Tibial artery (tissue), 4 donors: ENCODE measurements at regions not wholly inside any gene's neighbourhood (a gene's known extent, or its start where the extent isn't known, plus 50 kb on each side); places are given as distances from the start of the nearest gene placed in this dataset.

Experiments
- DNase-seq, 2 donors: peaks; one replicate each; pipeline ENCODE4 v3.0.0-alpha.2; 2019
- H3K27ac ChIP-seq, 2 donors: fragments of 200-600 bp; sonication (generic) in 1 of 2; 1 replicate in 1 of 2; 2 replicates in 1 of 2; pipeline ENCODE4 v1.5.1; 2018 to 2019; ENCODE audit warnings: mild to moderate bottlenecking in 1 of 2
- H3K27me3 ChIP-seq, 2 donors: fragments of 200-600 bp; sonication (generic) in 1 of 2; one replicate each; pipeline versions ENCODE4 v1.5.1 to v1.6.0; 2016 to 2019
- H3K36me3 ChIP-seq, 3 donors: fragments of 200-600 bp; sonication (generic) in 2 of 3; one replicate each; pipeline ENCODE4 v1.5.1; 2016 to 2019; ENCODE audit warnings: mild to moderate bottlenecking in 2 of 3
- H3K4me1 ChIP-seq, 4 donors: fragments of 200-600 bp; sonication (generic) in 2 of 4; 1 replicate in 3 of 4; 2 replicates in 1 of 4; pipeline ENCODE4 v1.5.1; 2016 to 2019
- H3K4me3 ChIP-seq, 2 donors: fragments of 200-600 bp; sonication (generic) in 1 of 2; 1 replicate in 1 of 2; 2 replicates in 1 of 2; pipeline ENCODE4 v1.5.1; 2018 to 2019; ENCODE audit warnings: mild to moderate bottlenecking in 2 of 2
- H3K9me3 ChIP-seq, 3 donors: fragments of 200-600 bp; sonication (generic) in 1 of 3; one replicate each; pipeline ENCODE4 v1.5.1; 2016 to 2019
- CTCF ChIP-seq, 2 experiments: fragments of 200-600 bp in 1 of 2; fragments of 450-650 bp in 1 of 2; IDR thresholded peaks; one replicate each; pipeline ENCODE4 v1.5.1; 2017 to 2019; ENCODE audit warnings: antibody characterized with exemption in 2 of 2, mild to moderate bottlenecking in 1 of 2, moderate library complexity in 1 of 2
- intact Hi-C: fragments of 100-400 bp; cut with DNase I; formaldehyde crosslinking; loops from one replicate; pipeline ENCODE4 v1.15.0; 2023; ENCODE audit warnings: low total_unique reads

DNA sequence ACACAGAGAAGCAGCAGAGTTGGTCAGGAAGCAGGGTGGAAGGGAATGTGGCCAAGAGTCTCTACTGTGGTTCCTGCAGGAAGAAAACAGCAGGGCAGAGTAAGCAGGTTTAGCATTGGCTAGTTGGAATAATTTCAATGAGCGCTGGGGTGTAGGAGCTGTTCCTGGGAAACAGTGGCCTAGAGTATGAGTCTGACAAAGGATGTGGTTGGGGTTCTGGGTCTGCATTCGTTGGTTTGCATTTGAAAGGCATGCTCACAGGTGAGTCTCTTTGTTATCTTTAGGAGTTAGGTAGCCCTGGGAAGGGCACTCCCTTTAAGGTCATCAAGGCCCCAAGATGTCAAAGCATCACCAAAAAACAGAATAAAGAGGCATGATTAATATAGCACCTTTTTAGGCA, 911.6 kb upstream of the SLC35B3 start:
- Histone ChIP-seq H3K9me3 (no peaks in the 10 kb centered on the region), H3K27ac (no peak overlapping the region), H3K4me3 (no peak overlapping the region), H3K27me3 (no peaks in the 10 kb centered on the region), H3K36me3 (no peaks in the 10 kb centered on the region), H3K4me1 (no peaks in the 10 kb centered on the region)
- intact Hi-C loops, result no loop called here
- no peak for TF ChIP-seq CTCF (IDR thresholded peaks at IDR 0.05)
- DNase-seq, result no peak

- Histone ChIP-seq H3K4me1 (no peaks in the 10 kb centered on the region), H3K36me3 (no peaks in the 10 kb centered on the region), H3K4me3 (no peak overlapping the region), H3K27ac (no peak overlapping the region), H3K9me3 (no peaks in the 10 kb centered on the region), H3K27me3 (no peaks in the 10 kb centered on the region)
- no peak for DNase-seq
- TF ChIP-seq CTCF (IDR thresholded peaks at IDR 0.05), result no peak
- intact Hi-C loops, result no loop called here
These were observed 900.1 kb upstream of the SLC35B3 start for GRCh38 chr6:9335431-9335830.

- no peaks in the 10 kb centered on the region for H3K4me1 ChIP-seq
- no peak overlapping the region for H3K27ac ChIP-seq
- H3K9me3 ChIP-seq, result no peaks in the 10 kb centered on the region
- TF ChIP-seq CTCF (IDR thresholded peaks at IDR 0.05), result no peak
- H3K27me3 ChIP-seq, result no peaks in the 10 kb centered on the region
- no peak for DNase-seq
- no peaks in the 10 kb centered on the region for H3K36me3 ChIP-seq
- intact Hi-C loops, result no loop called here
- no peak overlapping the region for H3K4me3 ChIP-seq
These were observed 899.6 kb upstream of the SLC35B3 start for GRCh38 chr6:9334979-9335378.

DNA sequence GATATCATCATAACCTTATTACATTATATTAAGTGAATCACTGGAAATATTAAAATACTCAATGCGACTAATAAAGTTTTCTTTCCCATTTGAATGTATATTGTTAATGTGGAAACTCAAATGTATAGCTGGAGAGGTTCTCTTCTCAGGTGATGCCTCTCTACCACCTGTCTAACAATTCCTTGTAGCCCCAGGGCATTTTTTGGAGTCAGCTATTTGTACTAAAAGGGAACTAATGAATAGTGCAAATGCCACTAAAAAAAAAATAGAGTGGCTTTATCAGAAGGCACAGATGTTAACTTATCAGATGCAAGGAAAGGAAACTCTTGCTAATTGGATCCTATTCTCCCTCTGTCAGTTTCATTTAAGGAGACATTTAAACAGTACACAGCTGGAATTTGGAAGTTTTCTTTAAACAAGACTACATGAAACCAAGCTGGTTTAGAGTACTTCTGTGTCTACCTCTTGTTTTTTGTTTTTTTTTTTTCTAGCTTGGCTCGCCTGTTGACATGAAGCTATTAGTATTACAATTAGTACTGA, 897.0 kb upstream of the SLC35B3 start:
- H3K27me3 ChIP-seq, result no peaks in the 10 kb centered on the region
- no peaks in the 10 kb centered on the region for H3K36me3 ChIP-seq
- no peaks in the 10 kb centered on the region for H3K4me1 ChIP-seq
- DNase-seq, result no peak
- H3K9me3 ChIP-seq, result peaks cover 0 to 6% (median 4%) of the 10 kb centered on the region in 3 donors
- H3K4me3 ChIP-seq, result no peak overlapping the region
- no peak for TF ChIP-seq CTCF (IDR thresholded peaks at IDR 0.05)
- no peak overlapping the region for H3K27ac ChIP-seq
- intact Hi-C loops, result no loop called here

GRCh38 chr6:9316831-9317230, 881.5 kb upstream of the SLC35B3 start:
- Histone ChIP-seq H3K4me1 (no peaks in the 10 kb centered on the region), H3K9me3 (no peaks in the 10 kb centered on the region), H3K27me3 (no peaks in the 10 kb centered on the region), H3K27ac (no peak overlapping the region), H3K4me3 (no peak overlapping the region), H3K36me3 (no peaks in the 10 kb centered on the region)
- TF ChIP-seq CTCF (IDR thresholded peaks at IDR 0.05), result no peak
- no peak for DNase-seq
- intact Hi-C loops, result no loop called here
